Thyroid gland (tissue), 4 donors: ENCODE measurements at regions not wholly inside any gene's neighbourhood (a gene's known extent, or its start where the extent isn't known, plus 50 kb on each side); places are given as distances from the start of the nearest gene placed in this dataset.

ENCODE experiments used
- DNase-seq, 2 donors: peaks; one replicate each; pipeline ENCODE4 v3.0.0-alpha.2; 2019
- H3K27ac ChIP-seq, 3 donors: fragments of 200-600 bp; sonication (generic); 1 replicate in 2 of 3; 2 replicates in 1 of 3; pipeline ENCODE4 v1.5.1; 2016 to 2019; ENCODE audit warnings: mild to moderate bottlenecking in 1 of 3, moderate library complexity in 1 of 3
- H3K27me3 ChIP-seq: fragments of 200-600 bp; sonication (generic); one replicate; pipeline ENCODE4 v1.5.1; 2019
- H3K36me3 ChIP-seq, 2 donors: fragments of 200-600 bp; sonication (generic); one replicate each; pipeline ENCODE4 v1.5.1; 2016 to 2019
- H3K4me1 ChIP-seq, 2 donors: fragments of 200-600 bp; sonication (generic); one replicate each; pipeline ENCODE4 v1.5.1; 2017 to 2019
- H3K4me3 ChIP-seq, 3 donors: fragments of 200-600 bp; sonication (generic); replicated peaks in 1 of 3; 1 replicate in 2 of 3; 2 replicates in 1 of 3; pipeline ENCODE4 v1.5.1; 2016; ENCODE audit warnings: mild to moderate bottlenecking in 1 of 3
- H3K9me3 ChIP-seq: fragments of 200-600 bp; sonication (generic); one replicate; pipeline ENCODE4 v1.5.1; 2017
- CTCF ChIP-seq, 6 experiments: fragments of 200-600 bp in 3 of 6; fragments of 450-650 bp in 3 of 6; sonication (generic) in 3 of 6; IDR thresholded peaks; one replicate each; pipeline ENCODE4 v1.5.1; 2016 to 2019; ENCODE audit warnings: antibody characterized with exemption in 6 of 6, mild to moderate bottlenecking in 2 of 6, inconsistent platforms in 1 of 6, moderate library complexity in 1 of 6
- POLR2A ChIP-seq, 2 donors: fragments of 450-650 bp; IDR thresholded peaks; one replicate each; pipeline ENCODE4 v1.6.1; 2017; ENCODE audit warnings: antibody characterized with exemption in 2 of 2, mild to moderate bottlenecking in 2 of 2, moderate library complexity in 1 of 2
- WGBS, 2 donors: methylation state at CpG; one replicate each; pipeline ENCODE4 v1.1.5; 2017; 5-methylcytosine and 5-hydroxymethylcytosine counted together
- intact Hi-C: fragments of 100-400 bp; cut with DNase I; formaldehyde crosslinking; loops from one replicate; pipeline ENCODE4 v1.15.1; 2023

- Histone ChIP-seq H3K36me3 (no peaks in the 10 kb centered on the region), H3K27me3 (no peaks in the 10 kb centered on the region), H3K4me1 (no peaks in the 10 kb centered on the region), H3K9me3 (no peaks in the 10 kb centered on the region), H3K4me3 (no peak overlapping the region), H3K27ac (no peak overlapping the region)
- TF ChIP-seq CTCF (IDR thresholded peaks at IDR 0.05), result no peak
- no peak for TF ChIP-seq POLR2A (IDR thresholded peaks at IDR 0.05)
- intact Hi-C loops, result no loop called here
- no peak for DNase-seq
- WGBS, 2 donors, result 93 to 100% methylated on average over 1 of the region's 1 CpG
These were observed 167.3 kb upstream of the SRD5A2 start for GRCh38 chr2:31748041-31748440.

GRCh38 chr2:31739161-31739560 lies 158.4 kb upstream of the SRD5A2 start:
- intact Hi-C loops, result no loop called here
- H3K27me3 ChIP-seq, result no peaks in the 10 kb centered on the region
- H3K36me3 ChIP-seq, result no peaks in the 10 kb centered on the region
- H3K4me1 ChIP-seq, result no peaks in the 10 kb centered on the region
- no peak for DNase-seq
- no peaks in the 10 kb centered on the region for H3K9me3 ChIP-seq
- WGBS, 2 donors, result 90 to 94% methylated on average over 3 of the region's 3 CpGs
- no peak overlapping the region for H3K4me3 ChIP-seq
- TF ChIP-seq CTCF (IDR thresholded peaks at IDR 0.05) (no peak), POLR2A (IDR thresholded peaks at IDR 0.05) (no peak)
- no peak overlapping the region for H3K27ac ChIP-seq

- 74 to 80% methylated on average over 6 of the region's 6 CpGs for WGBS, 2 donors
- Histone ChIP-seq H3K4me1 (no peaks in the 10 kb centered on the region), H3K36me3 (no peaks in the 10 kb centered on the region), H3K27me3 (no peaks in the 10 kb centered on the region), H3K9me3 (no peaks in the 10 kb centered on the region), H3K4me3 (no peak overlapping the region), H3K27ac (no peak overlapping the region)
- TF ChIP-seq POLR2A (IDR thresholded peaks at IDR 0.05), result no peak
- no peak for TF ChIP-seq CTCF (IDR thresholded peaks at IDR 0.05)
- DNase-seq, result no peak
- intact Hi-C loops, result no loop called here
These were observed 156.1 kb upstream of the SRD5A2 start for GRCh38 chr2:31736695-31737454.

GRCh38 chr2:31735716-31736115 lies 155.0 kb upstream of the SRD5A2 start:
- 79 to 87% methylated on average over 2 of the region's 2 CpGs for WGBS, 2 donors
- H3K4me1 ChIP-seq, result no peaks in the 10 kb centered on the region
- no peak for TF ChIP-seq POLR2A (IDR thresholded peaks at IDR 0.05)
- no peak for TF ChIP-seq CTCF (IDR thresholded peaks at IDR 0.05)
- H3K4me3 ChIP-seq, result no peak overlapping the region
- intact Hi-C loops, result no loop called here
- H3K27ac ChIP-seq, result no peak overlapping the region
- H3K9me3 ChIP-seq, result no peaks in the 10 kb centered on the region
- no peak for DNase-seq
- no peaks in the 10 kb centered on the region for H3K36me3 ChIP-seq
- H3K27me3 ChIP-seq, result no peaks in the 10 kb centered on the region

GRCh38 chr2:31729442-31730092 lies 148.8 kb upstream of the SRD5A2 start:
- WGBS, 2 donors, result 55 to 62% methylated on average over 5 of the region's 5 CpGs
- no peaks in the 10 kb centered on the region for H3K36me3 ChIP-seq
- intact Hi-C loops, result no loop called here
- no peak for DNase-seq
- TF ChIP-seq CTCF (IDR thresholded peaks at IDR 0.05) (no peak), POLR2A (IDR thresholded peaks at IDR 0.05) (no peak)
- H3K27ac ChIP-seq, result no peak overlapping the region
- no peaks in the 10 kb centered on the region for H3K27me3 ChIP-seq
- no peak overlapping the region for H3K4me3 ChIP-seq
- H3K9me3 ChIP-seq, result no peaks in the 10 kb centered on the region
- H3K4me1 ChIP-seq, result no peaks in the 10 kb centered on the region
